ENCODE measurements at regions not wholly inside any gene's neighbourhood (a gene's known extent, or its start where the extent isn't known, plus 50 kb on each side); places are given as distances from the start of the nearest gene placed in this dataset.

- H3K27me3 ChIP-seq: no peaks in the 10 kb centered on the region
- DNase-seq: no peak
- no peaks in the 10 kb centered on the region for H3K9me3 ChIP-seq (replicated peaks in 1 of 3)
- intact Hi-C loops (cut with DNase I): no loop called here
- H3K36me3 ChIP-seq (replicated peaks in 1 of 2): no peaks in the 10 kb centered on the region
- H3K27ac ChIP-seq: no peak overlapping the region
- H3K4me3 ChIP-seq: no peak overlapping the region
- no peaks in the 10 kb centered on the region for H3K4me1 ChIP-seq (replicated peaks in 1 of 2)
- 92 to 95% (median 93%) methylated on average over 7 of the region's 7 CpGs for WGBS, 4 donors
- TF ChIP-seq POLR2A (IDR thresholded peaks at IDR 0.05) (no peak), CTCF (IDR thresholded peaks at IDR 0.05) (no peak)
Observed at GRCh38 chr22:26732284-26732683, 74.9 kb downstream of the MIAT start.

- Histone ChIP-seq H3K27ac (no peak overlapping the region), H3K4me1 (replicated peaks in 1 of 2) (no peaks in the 10 kb centered on the region), H3K9me3 (replicated peaks in 1 of 3) (peaks cover 0 to 4% (median 0%) of the 10 kb centered on the region in 3 donors), H3K4me3 (no peak overlapping the region), H3K36me3 (replicated peaks in 1 of 2) (no peaks in the 10 kb centered on the region), H3K27me3 (no peaks in the 10 kb centered on the region)
- DNase-seq: no peak
- WGBS, 4 donors: 84 to 92% (median 90%) methylated on average over 4 of the region's 4 CpGs
- TF ChIP-seq POLR2A (IDR thresholded peaks at IDR 0.05) (no peak), CTCF (IDR thresholded peaks at IDR 0.05) (no peak)
- intact Hi-C loops (cut with DNase I): no loop called here
Observed at GRCh38 chr22:26734339-26735018, 77.1 kb downstream of the MIAT start.

GRCh38 chr22:26735019-26735409, 77.6 kb downstream of the MIAT start:
- intact Hi-C loops (cut with DNase I): no loop called here
- no peak overlapping the region for H3K4me3 ChIP-seq
- WGBS, 4 donors: 91 to 95% (median 94%) methylated on average over 3 of the region's 3 CpGs
- no peaks in the 10 kb centered on the region for H3K4me1 ChIP-seq (replicated peaks in 1 of 2)
- no peaks in the 10 kb centered on the region for H3K27me3 ChIP-seq
- H3K9me3 ChIP-seq (replicated peaks in 1 of 3): peaks cover 0 to 5% (median 0%) of the 10 kb centered on the region in 3 donors
- no peaks in the 10 kb centered on the region for H3K36me3 ChIP-seq (replicated peaks in 1 of 2)
- no peak overlapping the region for H3K27ac ChIP-seq
- TF ChIP-seq CTCF (IDR thresholded peaks at IDR 0.05) (no peak), POLR2A (IDR thresholded peaks at IDR 0.05) (no peak)
- DNase-seq: no peak

GRCh38 chr22:26737262-26737661, 79.9 kb downstream of the MIAT start:
- no peaks in the 10 kb centered on the region for H3K27me3 ChIP-seq
- peaks cover 0 to 5% (median 0%) of the 10 kb centered on the region in 3 donors for H3K9me3 ChIP-seq (replicated peaks in 1 of 3)
- no peak overlapping the region for H3K4me3 ChIP-seq
- no peaks in the 10 kb centered on the region for H3K36me3 ChIP-seq (replicated peaks in 1 of 2)
- H3K27ac ChIP-seq: no peak overlapping the region
- no peaks in the 10 kb centered on the region for H3K4me1 ChIP-seq (replicated peaks in 1 of 2)
- WGBS, 4 donors: 88 to 100% (median 94%) methylated on average over 1 of the region's 1 CpG
- intact Hi-C loops (cut with DNase I): no loop called here
- TF ChIP-seq POLR2A (IDR thresholded peaks at IDR 0.05): no peak
- no peak for TF ChIP-seq CTCF (IDR thresholded peaks at IDR 0.05)
- DNase-seq: no peak

Measured in adrenal gland (tissue), 9 donors.